ENCODE measurements at regions not wholly inside any gene's neighbourhood (a gene's known extent, or its start where the extent isn't known, plus 50 kb on each side); places are given as distances from the start of the nearest gene placed in this dataset.

DNA sequence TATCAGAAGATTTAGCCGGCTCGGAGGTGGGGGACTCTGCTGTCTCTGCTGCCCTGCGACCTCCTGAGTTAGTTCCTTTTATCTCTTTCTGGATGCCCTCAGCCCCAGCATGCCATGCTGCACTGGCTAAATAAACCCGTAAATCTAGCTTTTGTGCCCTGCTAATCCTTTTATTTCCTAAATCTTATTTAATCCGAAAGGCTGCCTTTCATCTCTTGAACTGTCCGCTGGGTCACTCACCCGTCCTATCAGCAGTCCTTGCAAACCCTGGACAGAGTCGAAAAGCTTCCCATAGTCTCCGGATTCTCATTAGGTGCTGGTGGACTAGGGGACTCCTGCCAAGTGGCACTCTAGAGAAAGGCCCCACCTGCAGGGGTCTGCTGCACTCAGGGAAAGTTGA lies 122.0 kb upstream of the APCDD1 start:
- H4K8ac ChIP-seq (replicated peaks; ENCODE audit: insufficient read length, low read depth, low read length) = no peak overlapping the region
- H3K4ac ChIP-seq (ENCODE audit: low read depth, low read length) = no peak overlapping the region
- no peak overlapping the region for H2BK15ac ChIP-seq (ENCODE audit: low read depth, low read length)
- no peaks in the 10 kb centered on the region for H3K36me3 Mint-ChIP-seq (ENCODE audit: insufficient read depth in 1 of 3, low read depth in 3 of 3)
- no peaks in the 10 kb centered on the region for H3K23me2 ChIP-seq (ENCODE audit: insufficient read length, low read depth, low read length, poor library complexity, severe bottlenecking)
- H3K9me3 Mint-ChIP-seq = no peaks in the 10 kb centered on the region; a peak in 1 of 5 replicates
- H3K4me3 Mint-ChIP-seq = no peak overlapping the region
- H3K4me2 ChIP-seq (ENCODE audit: insufficient read depth, insufficient read length, low read length) = no peak overlapping the region
- H3K27ac Mint-ChIP-seq = no peak overlapping the region
- H2BK20ac ChIP-seq (ENCODE audit: low read depth, low read length, poor library complexity, severe bottlenecking) = no peak overlapping the region
- H2BK12ac ChIP-seq (ENCODE audit: insufficient read length, low read depth, low read length) = no peak overlapping the region
- H3K27me3 ChIP-seq (ENCODE audit: insufficient read depth, low read length) = no peaks in the 10 kb centered on the region
- no peak overlapping the region for H3K14ac ChIP-seq (ENCODE audit: insufficient read depth, low read length)
- H4K91ac ChIP-seq (ENCODE audit: insufficient read length, low read depth, low read length) = no peak overlapping the region
- no peak overlapping the region for H3K23ac ChIP-seq (ENCODE audit: insufficient read length, low read depth, low read length)
- H3K4me1 Mint-ChIP-seq = peaks cover 13 to 19% of the 10 kb centered on the region in 2 experiments
- H3K27ac ChIP-seq (ENCODE audit: insufficient read length, low read depth, low read length) = no peak overlapping the region
- H3K18ac ChIP-seq (ENCODE audit: insufficient read length, low read depth, low read length) = no peak overlapping the region
- no peak for DNase-seq
- H3K79me1 ChIP-seq (ENCODE audit: insufficient read depth, low read depth, low read length, poor library complexity, severe bottlenecking) = no peaks in the 10 kb centered on the region
- TF ChIP-seq, protein P1, sequence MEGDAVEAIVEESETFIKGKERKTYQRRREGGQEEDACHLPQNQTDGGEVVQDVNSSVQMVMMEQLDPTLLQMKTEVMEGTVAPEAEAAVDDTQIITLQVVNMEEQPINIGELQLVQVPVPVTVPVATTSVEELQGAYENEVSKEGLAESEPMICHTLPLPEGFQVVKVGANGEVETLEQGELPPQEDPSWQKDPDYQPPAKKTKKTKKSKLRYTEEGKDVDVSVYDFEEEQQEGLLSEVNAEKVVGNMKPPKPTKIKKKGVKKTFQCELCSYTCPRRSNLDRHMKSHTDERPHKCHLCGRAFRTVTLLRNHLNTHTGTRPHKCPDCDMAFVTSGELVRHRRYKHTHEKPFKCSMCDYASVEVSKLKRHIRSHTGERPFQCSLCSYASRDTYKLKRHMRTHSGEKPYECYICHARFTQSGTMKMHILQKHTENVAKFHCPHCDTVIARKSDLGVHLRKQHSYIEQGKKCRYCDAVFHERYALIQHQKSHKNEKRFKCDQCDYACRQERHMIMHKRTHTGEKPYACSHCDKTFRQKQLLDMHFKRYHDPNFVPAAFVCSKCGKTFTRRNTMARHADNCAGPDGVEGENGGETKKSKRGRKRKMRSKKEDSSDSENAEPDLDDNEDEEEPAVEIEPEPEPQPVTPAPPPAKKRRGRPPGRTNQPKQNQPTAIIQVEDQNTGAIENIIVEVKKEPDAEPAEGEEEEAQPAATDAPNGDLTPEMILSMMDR (conservative IDR thresholded peaks at IDR 0.05) = no peak
- H2AK5ac ChIP-seq (ENCODE audit: insufficient read length, low read length) = no peak overlapping the region
- H3K79me2 ChIP-seq (ENCODE audit: insufficient read depth, low read length) = no peaks in the 10 kb centered on the region
- no peak overlapping the region for H2BK120ac ChIP-seq (ENCODE audit: low read depth, low read length, poor library complexity, severe bottlenecking)
- H3K4me1 ChIP-seq (ENCODE audit: insufficient read depth, low read length) = peaks cover 3% of the 10 kb centered on the region; the same call in 1 of the 2 replicates
- no peak overlapping the region for H3K9ac ChIP-seq (ENCODE audit: extremely low read depth, insufficient read length, low read length)
- H2AFZ ChIP-seq (ENCODE audit: low read length) = no peak overlapping the region
- WGBS (ENCODE audit: extremely low coverage, insufficient read length, low lambda C conversion rate) = no CpG with 5 or more reads among the region's 9 CpGs
- no peaks in the 10 kb centered on the region for H3K9me3 ChIP-seq (ENCODE audit: control insufficient read depth, low read depth, low read length)
- H2BK5ac ChIP-seq (ENCODE audit: insufficient read length, low read length) = no peak overlapping the region
- no peaks in the 10 kb centered on the region for H3K27me3 Mint-ChIP-seq (ENCODE audit: low read depth)
- H3T11ph ChIP-seq (ENCODE audit: low read length) = no peak overlapping the region
- no peak overlapping the region for H4K5ac ChIP-seq (ENCODE audit: insufficient read length, low read depth, low read length)
- no peaks in the 10 kb centered on the region for H4K20me1 ChIP-seq (ENCODE audit: control insufficient read depth, insufficient read depth, insufficient read length)
- no peak overlapping the region for H3K56ac ChIP-seq (ENCODE audit: insufficient read length, low read depth, low read length)

All from H9 (cell line).